MM.1S (cell line): ENCODE measurements at regions not wholly inside any gene's neighbourhood (a gene's known extent, or its start where the extent isn't known, plus 50 kb on each side); places are given as distances from the start of the nearest gene placed in this dataset.

ENCODE experiments used
- CTCF ChIP-seq: fragments of 300-600 bp; sonication (generic); IDR thresholded peaks from 2 replicates; pipeline ENCODE4 v1.5.1; 2016; ENCODE audit warnings: antibody characterized with exemption, low read length, mixed read lengths
- EZH2 ChIP-seq: fragments of 300-600 bp; sonication (generic); optimal IDR thresholded peaks from 2 replicates; pipeline ENCODE3; 2017; ENCODE audit warnings: low read depth, mild to moderate bottlenecking, antibody characterized with exemption, low read length, mixed read lengths

DNA sequence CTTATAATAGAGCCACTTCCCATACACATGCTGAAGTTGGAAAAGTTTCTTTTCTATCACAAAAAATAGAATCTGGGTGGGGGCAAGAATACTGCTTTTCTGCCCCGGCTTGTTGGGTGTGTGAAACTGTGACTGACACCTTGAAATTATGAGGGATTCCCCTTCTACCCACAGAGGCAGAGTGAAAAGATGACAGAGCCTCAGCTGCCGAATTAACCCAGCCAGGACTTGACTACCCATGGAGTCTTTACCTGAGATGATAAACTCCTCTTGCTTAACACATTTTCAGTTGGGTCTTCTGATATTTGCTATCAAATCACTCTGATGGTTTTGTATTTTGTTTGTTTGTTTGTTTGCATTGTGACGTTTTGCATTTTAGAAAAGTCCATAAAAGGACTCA is 66.0 kb upstream of the PMAIP1 start:
- TF ChIP-seq CTCF: no peak
- TF ChIP-seq EZH2: no peak
